ENCODE measurements at regions not wholly inside any gene's neighbourhood (a gene's known extent, or its start where the extent isn't known, plus 50 kb on each side); places are given as distances from the start of the nearest gene placed in this dataset.

- Mint-ChIP-seq H3K27me3 (ENCODE audit: insufficient read depth) (peaks cover 11% of the 10 kb centered on the region; the same call in 1 of the 2 replicates), H3K4me1 (ENCODE audit: low read depth) (no peaks in the 10 kb centered on the region), H3K36me3 (ENCODE audit: low read depth) (no peaks in the 10 kb centered on the region), H3K4me3 (no peak overlapping the region), H3K9me3 (no peaks in the 10 kb centered on the region), H3K27ac (no peak overlapping the region)
- no peak for DNase-seq
- no peak for TF ChIP-seq CTCF (IDR thresholded peaks at IDR 0.05)
These were observed 155.1 kb downstream of the SS18 start for GRCh38 chr18:25935356-25935755.

GRCh38 chr18:25931126-25931525 is 159.3 kb downstream of the SS18 start:
- H3K27ac Mint-ChIP-seq = no peak overlapping the region
- DNase-seq = no peak
- no peak overlapping the region for H3K4me3 Mint-ChIP-seq
- no peaks in the 10 kb centered on the region for H3K9me3 Mint-ChIP-seq
- peaks cover 8% of the 10 kb centered on the region for H3K27me3 Mint-ChIP-seq (ENCODE audit: insufficient read depth)
- no peaks in the 10 kb centered on the region for H3K4me1 Mint-ChIP-seq (ENCODE audit: low read depth)
- TF ChIP-seq CTCF (IDR thresholded peaks at IDR 0.05) = no peak
- no peaks in the 10 kb centered on the region for H3K36me3 Mint-ChIP-seq (ENCODE audit: low read depth)

GRCh38 chr18:25929787-25930186 is 160.6 kb downstream of the SS18 start:
- H3K27me3 Mint-ChIP-seq (ENCODE audit: insufficient read depth) = peaks cover 8% of the 10 kb centered on the region
- no peak for TF ChIP-seq CTCF (IDR thresholded peaks at IDR 0.05)
- no peaks in the 10 kb centered on the region for H3K36me3 Mint-ChIP-seq (ENCODE audit: low read depth)
- H3K4me3 Mint-ChIP-seq = no peak overlapping the region
- no peaks in the 10 kb centered on the region for H3K9me3 Mint-ChIP-seq
- no peaks in the 10 kb centered on the region for H3K4me1 Mint-ChIP-seq (ENCODE audit: low read depth)
- no peak for DNase-seq
- H3K27ac Mint-ChIP-seq = no peak overlapping the region

GRCh38 chr18:25927830-25928229 is 162.6 kb downstream of the SS18 start:
- no peak for TF ChIP-seq CTCF (IDR thresholded peaks at IDR 0.05)
- Mint-ChIP-seq H3K27me3 (ENCODE audit: insufficient read depth) (peaks cover 7% of the 10 kb centered on the region), H3K36me3 (ENCODE audit: low read depth) (no peaks in the 10 kb centered on the region), H3K9me3 (no peaks in the 10 kb centered on the region), H3K4me3 (no peak overlapping the region), H3K27ac (no peak overlapping the region), H3K4me1 (ENCODE audit: low read depth) (no peaks in the 10 kb centered on the region)
- no peak for DNase-seq

GRCh38 chr18:25923193-25923592 is 167.2 kb downstream of the SS18 start:
- H3K9me3 Mint-ChIP-seq = no peaks in the 10 kb centered on the region
- H3K36me3 Mint-ChIP-seq (ENCODE audit: low read depth) = no peaks in the 10 kb centered on the region
- no peak overlapping the region for H3K4me3 Mint-ChIP-seq

More at GRCh38 chr18:25923193-25923592, 167.2 kb downstream of the SS18 start:
- no peak overlapping the region for H3K27ac Mint-ChIP-seq
- peaks cover 10% of the 10 kb centered on the region for H3K27me3 Mint-ChIP-seq (ENCODE audit: insufficient read depth)
- DNase-seq = no peak
- no peak for TF ChIP-seq CTCF (IDR thresholded peaks at IDR 0.05)
- no peaks in the 10 kb centered on the region for H3K4me1 Mint-ChIP-seq (ENCODE audit: low read depth)
